ENCODE measurements at regions not wholly inside any gene's neighbourhood (a gene's known extent, or its start where the extent isn't known, plus 50 kb on each side); places are given as distances from the start of the nearest gene placed in this dataset.

DNA sequence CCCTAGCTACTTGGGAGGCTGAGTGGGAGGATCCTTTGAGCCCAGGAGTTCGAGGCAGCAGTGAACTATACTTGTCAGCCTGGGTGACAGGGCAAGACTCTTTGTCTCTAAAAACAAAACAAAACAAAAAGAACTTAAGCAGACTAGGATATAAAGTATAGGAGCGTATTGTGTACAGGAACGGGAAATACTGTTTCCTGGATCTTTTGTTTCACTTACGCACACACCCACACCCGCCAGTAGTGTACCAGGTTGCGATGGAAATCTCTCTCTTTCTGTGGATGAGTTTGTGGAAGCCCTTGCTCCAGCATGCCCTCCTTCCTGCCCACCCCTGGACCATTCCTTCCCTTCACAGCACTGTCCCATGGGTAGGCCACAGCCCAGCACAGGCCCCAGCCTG lies 136.3 kb downstream of the RPIA start:
- TF ChIP-seq, protein P1, sequence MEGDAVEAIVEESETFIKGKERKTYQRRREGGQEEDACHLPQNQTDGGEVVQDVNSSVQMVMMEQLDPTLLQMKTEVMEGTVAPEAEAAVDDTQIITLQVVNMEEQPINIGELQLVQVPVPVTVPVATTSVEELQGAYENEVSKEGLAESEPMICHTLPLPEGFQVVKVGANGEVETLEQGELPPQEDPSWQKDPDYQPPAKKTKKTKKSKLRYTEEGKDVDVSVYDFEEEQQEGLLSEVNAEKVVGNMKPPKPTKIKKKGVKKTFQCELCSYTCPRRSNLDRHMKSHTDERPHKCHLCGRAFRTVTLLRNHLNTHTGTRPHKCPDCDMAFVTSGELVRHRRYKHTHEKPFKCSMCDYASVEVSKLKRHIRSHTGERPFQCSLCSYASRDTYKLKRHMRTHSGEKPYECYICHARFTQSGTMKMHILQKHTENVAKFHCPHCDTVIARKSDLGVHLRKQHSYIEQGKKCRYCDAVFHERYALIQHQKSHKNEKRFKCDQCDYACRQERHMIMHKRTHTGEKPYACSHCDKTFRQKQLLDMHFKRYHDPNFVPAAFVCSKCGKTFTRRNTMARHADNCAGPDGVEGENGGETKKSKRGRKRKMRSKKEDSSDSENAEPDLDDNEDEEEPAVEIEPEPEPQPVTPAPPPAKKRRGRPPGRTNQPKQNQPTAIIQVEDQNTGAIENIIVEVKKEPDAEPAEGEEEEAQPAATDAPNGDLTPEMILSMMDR (IDR thresholded peaks at IDR 0.05; ENCODE audit: control extremely low read depth, extremely low read depth): no peak
- WGBS, 2 donors: 70 to 73% methylated on average over 6 of the region's 6 CpGs
- ATAC-seq (ENCODE audit: insufficient read depth, low FRiP score): no peak
- peak in 2 of 3 donors; percentile 4 to 21 for DNase-seq
- Histone ChIP-seq H3K4me1 (ENCODE audit: control insufficient read depth in 5 of 5, insufficient read depth in 5 of 5, low read length in 5 of 5) (peaks cover 0 to 6% (median 2%) of the 10 kb centered on the region in 5 donors), H3K9me3 (ENCODE audit: control insufficient read depth in 4 of 4, insufficient read depth in 3 of 4, low read length in 3 of 4) (no peaks in the 10 kb centered on the region), H3K27me3 (ENCODE audit: control insufficient read depth in 3 of 3, insufficient read depth in 3 of 3, low read length in 2 of 3) (no peaks in the 10 kb centered on the region), H3K4me3 (no peak overlapping the region), H3K27ac (ENCODE audit: low read depth in 1 of 2, low read length in 1 of 2) (peak overlapping the region; percentile 21 to 76), H3K9ac (ENCODE audit: insufficient read depth in 1 of 2, low read length in 2 of 2) (no peak overlapping the region), H3K36me3 (ENCODE audit: control insufficient read depth in 4 of 4, insufficient read depth in 4 of 4, low read length in 4 of 4) (no peaks in the 10 kb centered on the region)

DNA sequence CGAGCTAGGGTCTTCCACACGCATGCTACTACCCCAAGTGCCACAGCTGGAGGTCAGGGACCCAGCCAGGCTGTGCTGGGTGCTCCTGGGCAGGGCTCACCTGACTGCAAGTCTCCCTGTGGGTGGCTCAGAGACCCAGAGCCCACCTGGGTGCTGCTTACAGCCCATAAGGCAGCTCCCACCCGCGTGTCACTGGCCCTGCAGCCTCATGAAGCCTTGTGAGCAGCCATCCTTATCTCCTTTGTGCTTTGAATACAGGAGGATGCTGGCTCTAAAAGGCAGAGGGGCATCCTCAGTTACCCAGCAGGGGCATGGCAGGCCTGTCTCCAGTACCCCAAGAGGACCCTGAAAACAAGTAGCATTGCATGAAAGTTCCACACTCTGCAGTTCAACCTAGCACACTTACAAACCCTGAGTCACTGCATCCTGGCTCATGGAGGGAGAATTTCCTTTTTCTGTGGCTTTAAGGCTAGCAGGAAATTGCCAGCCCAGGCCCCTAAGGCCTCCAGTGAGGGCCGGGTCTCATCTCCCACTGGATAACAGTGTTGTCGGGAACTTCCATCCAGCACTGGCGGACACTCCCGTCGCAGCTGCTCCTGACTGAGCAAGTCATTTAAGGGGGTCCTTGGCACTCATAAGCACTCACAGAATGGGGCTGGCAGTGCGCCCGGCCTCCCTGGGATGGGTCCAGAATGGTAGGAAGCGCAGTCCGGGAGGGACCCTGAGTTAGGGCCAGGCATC lies 137.1 kb downstream of the RPIA start:
- Histone ChIP-seq H3K9me3 (ENCODE audit: control insufficient read depth in 4 of 4, insufficient read depth in 3 of 4, low read length in 3 of 4) (no peaks in the 10 kb centered on the region), H3K9ac (ENCODE audit: insufficient read depth in 1 of 2, low read length in 2 of 2) (no peak overlapping the region), H3K36me3 (ENCODE audit: control insufficient read depth in 4 of 4, insufficient read depth in 4 of 4, low read length in 4 of 4) (no peaks in the 10 kb centered on the region), H3K27ac (ENCODE audit: low read depth in 1 of 2, low read length in 1 of 2) (peak overlapping the region; percentile 66 to 76), H3K4me3 (no peak overlapping the region), H3K27me3 (ENCODE audit: control insufficient read depth in 3 of 3, insufficient read depth in 3 of 3, low read length in 2 of 3) (no peaks in the 10 kb centered on the region), H3K4me1 (ENCODE audit: control insufficient read depth in 5 of 5, insufficient read depth in 5 of 5, low read length in 5 of 5) (peaks cover 0 to 6% (median 2%) of the 10 kb centered on the region in 5 donors)
- DNase-seq: peak; percentile 81 to 84 (median 82)
- TF ChIP-seq, protein P1 (IDR thresholded peaks at IDR 0.05; ENCODE audit: control extremely low read depth, extremely low read depth): no peak
- WGBS, 2 donors: 58 to 64% methylated on average over 11 to 13 of the region's 13 CpGs
- peak; percentile 27 for ATAC-seq (ENCODE audit: insufficient read depth, low FRiP score)

DNA sequence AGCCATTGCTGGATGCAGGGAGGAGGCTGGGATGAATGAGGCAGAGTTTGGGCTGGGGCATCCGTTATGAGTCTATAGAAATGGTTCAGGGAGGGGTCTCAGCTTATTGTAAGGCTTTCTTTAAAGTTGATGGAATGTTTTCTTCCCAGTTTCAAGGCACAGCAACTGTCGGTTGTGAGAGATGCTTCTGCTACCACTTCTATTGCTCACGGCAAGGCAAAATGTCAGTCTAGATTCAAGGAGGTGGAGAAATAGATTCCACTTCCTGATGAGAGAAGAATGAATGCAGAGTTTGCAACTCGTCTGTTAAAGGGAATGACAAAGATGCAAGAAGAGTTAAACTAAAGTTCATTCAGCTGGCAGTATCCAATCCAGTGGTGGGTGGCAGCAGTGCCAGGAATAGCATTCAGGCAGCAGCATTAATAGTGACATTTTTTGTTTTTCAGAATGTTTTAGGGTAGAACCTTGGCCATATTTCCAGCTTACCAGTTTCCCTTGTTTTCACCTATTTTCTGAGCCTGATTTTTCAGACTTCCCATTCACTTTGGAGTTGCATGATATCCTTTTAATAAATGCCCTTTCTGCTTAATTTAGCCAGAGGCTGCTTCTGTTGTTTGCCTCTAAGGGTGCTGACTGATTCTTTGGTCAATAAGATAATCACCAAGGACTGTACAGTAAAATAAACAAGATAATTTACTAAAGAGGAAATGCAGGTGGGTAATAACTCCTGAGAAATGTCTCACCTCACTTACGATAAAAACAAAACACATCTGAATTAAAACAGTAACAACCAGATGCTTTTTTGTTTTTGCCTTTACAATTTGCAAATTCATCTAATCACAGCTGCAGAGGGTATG lies 138.4 kb downstream of the RPIA start:
- Histone ChIP-seq H3K4me1 (ENCODE audit: control insufficient read depth in 5 of 5, insufficient read depth in 5 of 5, low read length in 5 of 5) (peaks cover 0 to 6% (median 2%) of the 10 kb centered on the region in 5 donors), H3K27me3 (ENCODE audit: control insufficient read depth in 3 of 3, insufficient read depth in 3 of 3, low read length in 2 of 3) (no peaks in the 10 kb centered on the region), H3K36me3 (ENCODE audit: control insufficient read depth in 4 of 4, insufficient read depth in 4 of 4, low read length in 4 of 4) (no peaks in the 10 kb centered on the region), H3K9ac (ENCODE audit: insufficient read depth in 1 of 2, low read length in 2 of 2) (no peak overlapping the region), H3K27ac (ENCODE audit: low read depth in 1 of 2, low read length in 1 of 2) (peak overlapping the region; percentile 55 to 71), H3K4me3 (no peak overlapping the region), H3K9me3 (ENCODE audit: control insufficient read depth in 4 of 4, insufficient read depth in 3 of 4, low read length in 3 of 4) (no peaks in the 10 kb centered on the region)
- 62 to 76% methylated on average over 5 of the region's 5 CpGs for WGBS, 2 donors
- DNase-seq (no peak), ATAC-seq (ENCODE audit: insufficient read depth, low FRiP score) (no peak)
- TF ChIP-seq, protein P1 (IDR thresholded peaks at IDR 0.05; ENCODE audit: control extremely low read depth, extremely low read depth): no peak

All from lung (tissue), 11 donors.